ENCODE measurements at regions not wholly inside any gene's neighbourhood (a gene's known extent, or its start where the extent isn't known, plus 50 kb on each side); places are given as distances from the start of the nearest gene placed in this dataset.
"Not testable (repeated sequence)": the region's sequence is repeated elsewhere in the genome, so short reads cannot be mapped to it uniquely, and the experiment has no call there.

DNA sequence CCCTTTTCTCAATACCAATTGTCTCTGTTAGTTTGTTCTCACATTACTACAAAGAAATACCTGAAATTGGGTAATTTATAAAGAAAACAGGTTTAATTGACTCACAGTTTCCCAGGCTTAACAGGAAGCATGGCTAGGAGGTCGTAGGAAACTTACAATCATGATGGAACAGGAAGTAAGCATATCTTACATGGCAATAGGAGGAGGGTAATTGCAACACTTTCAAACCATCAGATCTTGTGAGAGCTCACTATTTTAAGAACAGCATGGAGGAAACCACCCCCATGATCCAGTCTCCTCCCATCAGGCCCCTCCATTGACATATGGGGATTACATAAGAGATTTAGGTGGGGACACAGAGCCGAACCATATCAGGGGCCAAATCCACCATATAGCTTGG, 1210.1 kb upstream of the SPRY2 start:
- no peak overlapping the region for H3K27ac Mint-ChIP-seq

DNA sequence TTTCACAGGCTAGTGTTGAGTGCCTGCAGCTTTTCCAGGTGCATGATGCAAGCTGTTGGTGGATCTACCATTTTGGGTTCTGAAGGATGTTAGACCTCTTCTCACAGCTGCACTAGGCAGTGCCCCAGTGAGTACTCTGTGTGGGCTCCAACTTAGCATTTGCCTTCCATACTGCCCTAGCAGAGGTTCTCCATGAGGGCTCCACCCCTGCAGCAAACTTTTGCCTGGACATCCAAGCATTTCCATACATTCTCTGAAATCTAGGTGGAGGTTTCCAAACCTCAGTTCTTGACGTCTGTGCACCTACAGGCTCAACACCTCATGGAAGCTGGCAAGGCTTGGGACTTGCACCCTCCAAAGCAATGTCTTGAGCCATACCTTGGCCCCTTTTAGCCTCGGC, 1205.4 kb upstream of the SPRY2 start:
- H3K4me3 ChIP-seq (replicated peaks in 1 of 3; ENCODE audit: low read depth in 2 of 3, low read length in 3 of 3); intact Hi-C loops (cut with micrococcal nuclease); H3K36me3 ChIP-seq (replicated peaks in 1 of 2; ENCODE audit: control insufficient read depth in 1 of 2, insufficient read depth in 2 of 2, low read length in 2 of 2); H2AFZ ChIP-seq (ENCODE audit: insufficient read depth, low read depth, low read length, poor library complexity, severe bottlenecking); H3K4me1 Mint-ChIP-seq; H3K27ac Mint-ChIP-seq; H3K9ac ChIP-seq (ENCODE audit: insufficient read depth, low read length, poor library complexity, severe bottlenecking); H3K27me3 Mint-ChIP-seq (ENCODE audit: low read depth in 3 of 3); H3K27ac ChIP-seq (ENCODE audit: low read depth in 1 of 2, low read length in 2 of 2); H3K36me3 Mint-ChIP-seq; H4K20me1 ChIP-seq (ENCODE audit: insufficient read depth, low read length); H3K4me2 ChIP-seq (replicated peaks; ENCODE audit: extremely low read depth, low read length, poor library complexity, severe bottlenecking); H3K27me3 ChIP-seq (ENCODE audit: control insufficient read depth in 2 of 2, insufficient read depth in 2 of 2, low read length in 2 of 2); H3K4me1 ChIP-seq (ENCODE audit: control insufficient read depth in 1 of 2, insufficient read depth in 2 of 2, low read length in 2 of 2); H3K79me2 ChIP-seq (ENCODE audit: insufficient read depth, low read length); DNase-seq; H3K4me3 Mint-ChIP-seq: not testable (repeated sequence)
- peaks cover 20 to 34% of the 10 kb centered on the region in 2 donors for H3K9me3 ChIP-seq (replicated peaks in 1 of 2; ENCODE audit: control insufficient read depth in 1 of 2, insufficient read depth in 1 of 2, low read length in 2 of 2)
- WGBS (ENCODE audit: insufficient coverage), result 78% methylated on average over 2 of the region's 2 CpGs
- peaks cover 5 to 21% (median 17%) of the 10 kb centered on the region in 7 donors for H3K9me3 Mint-ChIP-seq

More for the DNA sequence above, 1210.1 kb upstream of the SPRY2 start:
- no peaks in the 10 kb centered on the region for H3K4me1 Mint-ChIP-seq
- Histone ChIP-seq H3K27ac (ENCODE audit: low read depth in 1 of 2, low read length in 2 of 2) (no peak overlapping the region), H3K4me1 (ENCODE audit: control insufficient read depth in 1 of 2, insufficient read depth in 2 of 2, low read length in 2 of 2) (no peaks in the 10 kb centered on the region), H4K20me1 (ENCODE audit: insufficient read depth, low read length) (no peaks in the 10 kb centered on the region), H2AFZ (ENCODE audit: insufficient read depth, low read depth, low read length, poor library complexity, severe bottlenecking) (no peak overlapping the region), H3K9me3 (replicated peaks in 1 of 2; ENCODE audit: control insufficient read depth in 1 of 2, insufficient read depth in 1 of 2, low read length in 2 of 2) (peaks cover 13 to 36% of the 10 kb centered on the region in 2 donors), H3K27me3 (ENCODE audit: control insufficient read depth in 2 of 2, insufficient read depth in 2 of 2, low read length in 2 of 2) (no peaks in the 10 kb centered on the region), H3K9ac (ENCODE audit: insufficient read depth, low read length, poor library complexity, severe bottlenecking) (no peak overlapping the region), H3K4me2 (replicated peaks; ENCODE audit: extremely low read depth, low read length, poor library complexity, severe bottlenecking) (no peak overlapping the region), H3K79me2 (ENCODE audit: insufficient read depth, low read length) (no peaks in the 10 kb centered on the region), H3K4me3 (replicated peaks in 1 of 3; ENCODE audit: low read depth in 2 of 3, low read length in 3 of 3) (no peak overlapping the region), H3K36me3 (replicated peaks in 1 of 2; ENCODE audit: control insufficient read depth in 1 of 2, insufficient read depth in 2 of 2, low read length in 2 of 2) (no peaks in the 10 kb centered on the region)
- TF ChIP-seq, protein P1, sequence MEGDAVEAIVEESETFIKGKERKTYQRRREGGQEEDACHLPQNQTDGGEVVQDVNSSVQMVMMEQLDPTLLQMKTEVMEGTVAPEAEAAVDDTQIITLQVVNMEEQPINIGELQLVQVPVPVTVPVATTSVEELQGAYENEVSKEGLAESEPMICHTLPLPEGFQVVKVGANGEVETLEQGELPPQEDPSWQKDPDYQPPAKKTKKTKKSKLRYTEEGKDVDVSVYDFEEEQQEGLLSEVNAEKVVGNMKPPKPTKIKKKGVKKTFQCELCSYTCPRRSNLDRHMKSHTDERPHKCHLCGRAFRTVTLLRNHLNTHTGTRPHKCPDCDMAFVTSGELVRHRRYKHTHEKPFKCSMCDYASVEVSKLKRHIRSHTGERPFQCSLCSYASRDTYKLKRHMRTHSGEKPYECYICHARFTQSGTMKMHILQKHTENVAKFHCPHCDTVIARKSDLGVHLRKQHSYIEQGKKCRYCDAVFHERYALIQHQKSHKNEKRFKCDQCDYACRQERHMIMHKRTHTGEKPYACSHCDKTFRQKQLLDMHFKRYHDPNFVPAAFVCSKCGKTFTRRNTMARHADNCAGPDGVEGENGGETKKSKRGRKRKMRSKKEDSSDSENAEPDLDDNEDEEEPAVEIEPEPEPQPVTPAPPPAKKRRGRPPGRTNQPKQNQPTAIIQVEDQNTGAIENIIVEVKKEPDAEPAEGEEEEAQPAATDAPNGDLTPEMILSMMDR (IDR thresholded peaks at IDR 0.05), result no peak
- intact Hi-C loops (cut with micrococcal nuclease), result no loop called here
- DNase-seq, result no peak
- H3K27me3 Mint-ChIP-seq (ENCODE audit: low read depth in 3 of 3), result peaks cover 0 to 2% (median 0%) of the 10 kb centered on the region in 3 donors
- no peaks in the 10 kb centered on the region for H3K36me3 Mint-ChIP-seq
- no CpG with 5 or more reads among the region's 2 CpGs for WGBS (ENCODE audit: insufficient coverage)
- H3K9me3 Mint-ChIP-seq, result peaks cover 9 to 30% (median 18%) of the 10 kb centered on the region in 7 donors
- H3K4me3 Mint-ChIP-seq, result no peak overlapping the region

Measured in CD14-positive monocyte (primary cell).